Inflammatory macrophage (primary cell): ENCODE measurements at regions not wholly inside any gene's neighbourhood (a gene's known extent, or its start where the extent isn't known, plus 50 kb on each side); places are given as distances from the start of the nearest gene placed in this dataset.
A peak's percentile ranks its signal among the peaks of the same experiment; 100 is the strongest.

Source experiments
- DNase-seq, 2 donors: peaks; one replicate each; pipeline ENCODE4 v3.0.0-alpha.2; 2020 to 2022

DNA sequence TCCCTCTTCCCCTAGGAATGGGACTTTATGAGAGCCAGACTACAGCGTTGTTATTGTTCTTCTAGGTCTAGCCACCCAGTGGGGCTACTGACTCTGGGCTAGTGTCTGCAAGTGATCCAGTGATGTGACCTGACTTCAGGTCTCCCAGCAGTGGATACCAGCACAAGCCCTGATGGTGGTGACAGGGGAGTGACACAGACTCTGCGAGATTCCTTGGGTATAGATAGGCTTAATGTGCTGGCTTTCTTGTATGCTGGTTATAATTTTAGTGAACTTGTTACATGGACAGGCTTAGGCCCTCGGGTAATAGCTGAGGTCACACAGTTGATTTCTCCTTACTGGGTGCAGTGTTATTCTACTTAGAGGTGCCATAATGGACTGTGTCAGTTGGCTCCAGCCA lies 106.9 kb downstream of the TBC1D30 start:
- DNase-seq = no peak

DNA sequence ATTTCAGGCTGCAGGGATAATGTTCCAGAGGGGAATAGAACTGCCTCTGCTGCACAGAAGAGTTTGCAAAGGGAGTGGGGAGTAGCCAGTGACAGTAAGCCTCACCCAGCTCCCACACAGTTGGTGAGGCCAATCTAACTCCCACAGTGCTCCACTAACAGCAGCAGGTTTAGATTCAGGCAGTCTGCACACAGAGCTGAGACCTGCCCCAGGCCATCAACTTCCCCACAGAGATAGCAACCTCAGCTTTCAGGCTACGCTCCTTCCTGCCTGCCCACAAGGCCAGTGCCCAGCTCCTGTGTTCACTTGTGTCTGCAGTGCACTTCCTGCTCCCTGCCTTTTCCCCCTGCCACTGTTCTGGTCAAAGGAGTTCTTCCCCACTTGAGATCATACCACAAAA lies 107.5 kb downstream of the TBC1D30 start:
- DNase-seq = no peak

DNA sequence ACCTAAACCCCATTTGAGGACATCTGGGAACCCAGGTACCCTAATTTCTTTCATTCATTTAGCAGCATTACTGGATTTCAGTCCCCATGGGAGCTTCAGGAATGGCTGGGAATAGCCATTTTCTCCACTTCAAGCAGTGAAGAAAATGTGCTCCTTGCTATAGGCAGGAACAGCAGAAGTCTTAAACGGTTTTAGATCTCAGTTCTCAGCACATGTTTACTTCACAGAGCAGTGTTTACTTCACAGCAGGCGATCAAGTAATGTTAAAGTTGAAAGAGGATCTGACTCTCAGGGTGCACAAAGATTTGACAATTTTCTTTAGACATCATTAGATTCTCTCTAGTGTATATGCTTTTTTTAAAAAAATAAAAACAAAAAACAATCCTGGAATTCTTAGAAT lies 109.3 kb downstream of the TBC1D30 start:
- no peak for DNase-seq

DNA sequence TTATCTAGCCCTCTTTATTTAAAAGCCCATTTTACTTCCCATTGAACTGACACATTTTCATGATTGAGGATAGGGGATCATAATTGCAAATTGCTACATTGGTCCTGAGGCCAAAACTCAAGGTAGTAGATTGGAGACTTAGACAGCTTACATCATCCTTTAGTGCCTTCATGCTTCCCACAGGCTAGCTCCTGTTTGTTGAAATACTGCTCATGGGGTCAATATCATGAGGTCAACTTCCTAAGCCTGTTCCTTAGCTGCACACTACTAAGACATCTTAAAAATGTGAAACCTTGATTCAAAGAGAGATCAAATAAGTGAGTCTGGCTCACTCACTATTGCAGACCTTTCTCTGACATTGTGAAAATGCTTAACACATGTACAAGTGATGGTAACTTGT lies 113.0 kb downstream of the TBC1D30 start:
- peak; percentile 3 to 20 for DNase-seq

DNA sequence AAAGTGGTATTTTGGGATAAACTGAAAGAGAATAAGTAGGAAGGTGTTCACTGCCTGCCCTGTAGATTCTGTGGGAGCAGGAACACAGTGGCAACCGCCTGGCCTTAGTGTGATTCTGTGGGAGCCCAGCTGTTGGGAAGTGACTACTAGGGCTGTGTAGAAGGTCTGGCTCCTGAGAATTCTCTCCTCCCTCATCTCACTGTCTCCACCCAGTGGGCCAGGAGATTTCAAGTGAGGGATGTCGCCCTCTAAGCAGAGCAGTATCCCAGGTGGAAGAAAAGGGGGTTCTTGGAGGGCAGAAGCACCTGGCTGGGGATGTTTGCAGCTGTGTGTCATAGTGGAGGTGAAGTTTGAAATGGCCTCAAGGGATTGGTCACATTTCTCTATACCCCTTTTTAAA lies 113.7 kb downstream of the TBC1D30 start:
- DNase-seq = no peak

DNA sequence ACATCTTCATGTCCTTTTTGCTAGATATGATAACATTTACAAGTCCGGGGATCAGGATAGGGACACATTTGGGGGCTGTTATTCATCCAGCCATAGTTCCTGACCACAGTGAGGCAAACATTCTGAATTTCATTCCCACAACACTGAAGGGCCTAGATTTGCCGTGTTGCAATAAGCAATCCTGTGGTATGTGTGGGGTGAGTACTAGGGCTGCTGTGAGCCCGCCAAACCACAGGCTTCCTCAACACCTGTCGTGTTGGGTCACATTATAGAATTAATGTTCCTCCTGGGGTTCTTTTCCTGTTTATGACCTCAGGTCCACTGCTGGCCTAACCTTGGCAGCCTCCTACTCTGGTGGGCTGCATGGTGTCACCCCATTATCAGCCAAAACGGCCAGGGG lies 119.2 kb downstream of the TBC1D30 start:
- no peak for DNase-seq

DNA sequence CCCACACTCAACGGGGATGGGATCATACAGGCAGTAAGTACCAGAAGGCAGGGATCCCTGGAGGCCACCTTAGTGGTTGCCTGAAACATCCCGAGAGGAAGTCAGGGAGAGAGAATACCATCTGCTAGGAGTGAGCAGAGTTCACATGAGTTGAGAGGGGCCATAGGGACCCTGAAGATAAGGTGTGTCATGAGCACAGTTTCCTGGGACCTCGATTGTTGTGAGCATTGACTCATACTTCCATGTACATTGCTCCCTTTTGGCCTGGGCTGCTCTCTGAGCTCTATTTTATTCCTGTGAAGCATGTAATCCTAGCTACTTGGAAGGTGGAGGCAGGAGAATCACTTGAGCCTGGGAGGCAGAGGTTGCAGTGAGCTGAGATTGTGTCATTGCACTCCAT lies 120.5 kb downstream of the TBC1D30 start:
- no peak for DNase-seq

DNA sequence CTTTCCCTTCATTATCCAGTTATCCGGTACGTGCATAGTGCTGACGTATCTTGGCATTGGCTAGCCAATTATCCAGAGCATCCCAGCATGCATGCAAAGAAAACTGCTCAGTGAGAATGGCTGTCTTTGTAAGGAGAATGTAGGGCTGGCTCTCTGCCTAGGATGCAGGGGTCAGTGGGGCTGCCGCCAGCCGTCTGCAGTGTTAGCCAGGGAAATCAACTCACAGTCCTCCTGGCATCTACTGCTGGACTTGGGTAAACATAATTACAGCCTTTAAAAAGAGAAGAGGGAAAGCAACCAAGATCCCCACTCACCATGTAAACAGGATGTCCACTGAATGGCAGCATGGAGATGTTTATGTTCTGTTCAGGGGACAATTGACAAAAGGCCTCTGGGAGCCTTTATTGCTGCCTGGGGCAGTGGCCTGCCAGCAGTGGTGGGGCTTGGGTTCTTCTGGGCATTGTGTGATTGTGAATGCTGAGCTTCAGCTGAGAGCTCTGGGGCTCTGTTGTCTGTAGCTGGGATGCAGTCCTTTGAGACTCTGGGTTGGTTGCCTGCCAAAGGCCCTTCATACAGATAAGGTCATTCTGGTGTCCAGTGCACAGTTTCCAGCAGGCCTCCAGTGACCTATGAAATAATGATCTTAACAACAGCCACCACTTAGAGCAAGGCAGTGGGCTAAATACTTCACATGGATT lies 121.8 kb downstream of the TBC1D30 start:
- no peak for DNase-seq

DNA sequence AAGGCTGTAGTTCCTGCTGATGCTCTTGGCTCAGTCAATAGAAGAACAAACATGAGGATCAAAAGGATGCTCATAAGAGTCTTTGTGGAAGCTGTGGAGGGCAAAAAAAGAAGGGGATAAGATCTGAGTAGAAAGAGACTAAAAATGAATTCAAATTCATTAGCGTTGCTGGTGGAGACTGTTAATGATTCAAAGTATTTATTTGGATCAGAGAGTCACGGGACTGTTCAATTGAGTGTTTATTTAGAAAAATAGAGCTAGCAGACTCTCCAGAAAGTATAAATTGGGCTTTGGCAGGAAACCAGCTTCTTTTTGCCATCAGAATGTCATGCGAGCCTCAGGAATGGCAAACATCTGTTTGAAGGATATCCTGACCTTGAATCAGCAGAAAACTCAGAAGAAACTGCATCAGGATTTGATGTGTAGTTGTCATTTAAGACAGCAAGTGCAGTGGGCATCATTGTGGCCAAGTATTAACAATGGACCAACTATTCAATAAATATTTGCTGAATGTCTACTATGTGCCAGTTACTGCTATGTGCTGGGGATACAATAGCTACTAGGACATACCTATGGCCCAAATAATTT lies 126.4 kb downstream of the TBC1D30 start:
- no peak for DNase-seq

DNA sequence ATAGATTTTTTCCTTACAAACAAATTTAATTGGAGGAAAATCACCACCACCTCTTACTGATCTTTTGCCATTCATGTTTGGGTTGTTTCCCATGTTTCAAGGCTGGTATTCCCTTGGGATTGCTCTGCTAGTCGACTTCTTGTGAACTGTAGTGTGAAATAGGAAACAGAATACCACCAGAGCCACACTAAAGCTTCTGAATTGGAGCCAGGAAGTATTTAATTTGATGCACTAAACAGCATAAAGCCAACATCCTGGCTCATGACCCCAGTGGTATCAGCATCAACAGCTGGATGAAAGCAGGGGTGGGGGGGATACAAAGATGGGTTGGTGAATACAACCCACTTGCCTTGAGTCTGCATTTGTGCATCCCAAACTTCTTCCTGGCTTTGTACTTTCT lies 127.5 kb downstream of the TBC1D30 start:
- DNase-seq = no peak

DNA sequence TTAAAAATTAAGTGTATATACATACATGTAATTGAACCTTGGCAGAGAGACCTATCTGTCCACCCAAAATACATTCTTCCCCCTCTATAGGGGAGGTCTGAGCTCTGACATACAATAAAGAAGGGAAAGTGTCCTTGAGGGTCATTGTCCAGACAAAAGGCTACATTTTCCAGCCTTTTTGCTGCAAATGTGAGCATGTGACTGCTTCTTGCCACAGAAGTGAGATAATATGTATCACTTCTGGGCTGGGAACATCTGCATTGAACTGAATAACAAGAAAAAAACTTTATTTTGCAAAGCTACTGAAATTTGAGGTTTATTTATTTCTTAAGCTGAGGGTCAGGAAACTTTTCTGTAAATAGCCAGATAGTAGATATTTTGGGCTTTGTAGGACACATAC lies 131.3 kb downstream of the TBC1D30 start:
- DNase-seq = no peak

DNA sequence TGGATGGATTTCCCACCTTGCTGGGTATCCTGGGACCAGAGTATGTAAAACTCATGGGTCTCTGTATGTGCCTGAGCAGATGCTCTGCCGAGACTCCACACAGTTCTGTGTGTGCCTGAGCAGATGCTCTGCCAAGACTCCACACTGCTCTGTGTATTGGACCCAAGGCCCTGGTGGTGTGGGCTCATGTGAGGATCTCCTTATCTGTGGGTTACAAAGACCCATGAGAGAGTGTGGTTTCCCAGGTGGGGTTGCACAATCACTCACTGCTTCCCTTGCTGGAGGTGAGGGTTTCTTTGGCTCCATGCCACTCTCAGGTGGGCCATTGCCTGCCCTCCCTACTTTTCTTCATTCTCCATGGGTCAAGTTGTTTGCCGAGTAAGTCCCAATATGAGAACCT lies 141.5 kb downstream of the TBC1D30 start:
- no peak for DNase-seq

DNA sequence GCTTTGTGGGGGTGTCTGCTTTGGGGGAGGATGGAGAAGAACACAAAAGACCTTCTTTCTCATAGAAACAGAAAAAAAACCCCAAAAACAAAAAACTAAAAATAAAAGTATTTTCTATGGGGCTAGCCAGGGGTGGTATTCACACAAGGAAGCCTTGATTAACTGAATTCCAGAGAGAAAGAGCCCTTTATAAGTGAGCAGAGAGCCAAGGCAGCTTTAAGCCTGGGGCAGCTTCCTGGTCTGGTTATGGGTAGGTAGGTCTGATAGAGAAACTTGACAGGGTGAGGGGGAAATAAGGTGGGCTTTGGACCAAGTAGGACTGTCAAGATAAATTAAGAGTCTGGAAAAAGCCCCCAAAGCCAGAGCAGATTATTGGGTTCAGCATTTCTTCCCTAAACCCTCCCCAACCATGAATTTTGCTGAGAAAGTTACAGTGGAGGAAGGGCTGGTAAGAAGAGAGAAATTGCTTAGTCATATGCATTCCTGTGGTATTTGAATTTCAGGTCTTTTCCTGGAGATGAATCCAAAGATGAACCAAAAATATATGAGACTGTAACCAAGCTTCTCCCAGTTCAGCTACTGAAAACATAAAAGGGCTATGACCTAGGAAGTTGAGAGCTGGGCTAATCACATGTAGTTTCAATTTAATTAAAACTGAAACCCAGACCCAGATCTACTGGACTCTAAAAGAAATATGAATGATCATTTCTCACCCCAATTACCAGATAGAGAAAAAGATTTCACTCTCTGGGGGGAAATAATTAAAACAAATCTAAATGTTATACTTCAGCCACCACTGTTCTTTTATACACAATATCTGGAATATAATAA lies 144.8 kb downstream of the TBC1D30 start:
- no peak for DNase-seq

DNA sequence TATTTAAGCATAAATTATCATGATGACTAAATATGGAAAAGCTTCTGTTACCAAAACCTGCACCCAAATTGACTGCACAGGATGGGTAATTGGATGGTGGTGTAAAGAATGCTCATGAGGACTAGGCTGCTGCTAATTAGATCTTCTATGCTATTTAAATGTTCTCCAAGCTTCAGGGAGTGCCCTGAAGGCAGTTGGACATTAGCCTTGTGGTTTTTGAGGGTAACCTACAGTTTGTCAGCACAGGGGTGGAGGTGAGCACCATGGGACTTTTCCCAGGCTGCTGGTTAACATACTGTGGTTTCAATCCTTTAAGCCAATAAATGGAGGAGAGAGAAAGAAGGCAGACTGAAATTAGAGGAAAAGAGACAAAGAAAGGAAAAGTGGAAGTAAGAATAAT lies 145.0 kb downstream of the WIF1 start:
- DNase-seq = no peak

DNA sequence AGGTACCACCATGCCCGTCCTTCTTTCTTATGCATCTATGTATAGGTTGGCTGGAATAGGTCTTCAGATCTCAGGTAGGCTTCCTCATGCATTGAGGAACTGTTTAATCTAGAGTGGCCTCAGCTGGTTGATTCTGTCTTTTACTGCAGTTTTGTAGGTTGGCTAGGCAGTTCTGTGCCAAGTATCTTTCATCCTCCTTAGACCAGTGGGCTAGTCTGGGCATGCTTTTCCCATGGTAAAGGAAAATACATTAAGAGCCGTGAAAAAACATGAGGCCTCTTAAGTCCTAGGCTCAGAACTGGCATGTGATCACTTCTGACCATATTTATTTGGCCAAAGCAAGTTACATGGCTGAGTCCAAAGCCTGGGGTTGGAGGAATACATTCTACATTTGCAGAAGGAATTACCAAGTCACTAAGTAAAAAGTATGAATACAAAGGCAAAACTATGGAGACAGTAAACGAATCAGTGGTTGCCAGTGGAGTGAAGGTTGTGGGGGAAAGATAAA lies 137.3 kb downstream of the WIF1 start:
- no peak for DNase-seq

DNA sequence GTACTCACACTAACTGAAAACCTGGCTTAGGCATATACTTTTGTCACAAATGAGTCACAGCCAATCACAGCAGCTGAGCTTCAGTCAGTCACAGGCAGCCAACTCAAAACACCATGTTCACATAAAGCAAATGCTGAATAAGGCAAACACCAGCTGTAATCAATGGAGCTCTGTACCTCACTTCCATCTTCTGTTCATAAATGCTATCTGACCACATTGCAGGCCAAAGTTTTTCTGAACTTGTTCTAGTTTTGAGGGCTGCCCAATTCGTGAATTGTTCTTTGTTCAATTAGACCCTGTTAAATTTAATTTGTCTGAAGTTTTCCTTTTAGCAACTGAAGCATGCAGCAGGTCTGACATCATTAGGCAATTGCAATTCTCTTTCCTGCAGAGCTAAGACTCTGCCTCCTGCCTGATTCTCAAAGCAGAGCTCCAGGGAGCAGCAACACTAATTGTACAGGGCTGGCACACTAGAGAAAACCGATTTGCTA lies 129.9 kb downstream of the WIF1 start:
- no peak for DNase-seq

DNA sequence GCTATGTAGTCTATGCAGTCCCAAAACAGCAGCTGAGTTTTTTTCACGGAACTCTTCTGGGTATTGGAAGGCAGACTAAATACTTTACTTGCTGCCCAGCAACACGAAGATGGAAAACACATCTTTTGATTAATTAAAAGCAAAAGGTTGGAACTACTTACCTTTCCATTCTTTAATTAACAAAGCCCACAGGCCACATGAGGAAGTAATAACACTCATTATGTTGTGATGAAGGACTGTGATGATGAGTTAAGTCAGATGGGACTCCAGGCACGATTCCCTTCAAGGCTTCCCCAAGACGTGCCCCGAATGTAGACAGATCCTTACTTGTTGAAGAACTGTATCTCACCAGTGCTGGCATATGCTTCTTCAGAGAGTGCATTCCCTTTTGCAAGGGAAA lies 129.0 kb downstream of the WIF1 start:
- DNase-seq = no peak

DNA sequence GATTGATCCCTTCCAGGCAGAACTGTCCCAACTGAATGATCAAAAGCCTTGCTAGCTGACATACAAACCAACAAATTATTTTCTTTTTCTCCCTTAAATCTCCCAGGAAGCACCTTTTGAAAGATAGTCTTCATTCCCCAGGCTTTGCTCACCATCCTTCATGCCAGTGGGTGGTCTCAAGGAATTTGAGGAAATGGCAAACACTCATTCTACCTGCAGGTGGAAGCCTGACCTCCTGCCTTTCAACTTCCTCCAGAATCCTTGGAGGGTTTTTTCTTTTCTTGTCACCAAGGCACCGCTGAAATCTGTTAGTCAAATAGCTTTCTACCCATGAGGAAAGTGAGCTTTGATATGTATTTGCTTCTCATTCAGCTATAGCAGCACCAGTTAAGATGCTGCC lies 128.5 kb downstream of the WIF1 start:
- DNase-seq = no peak

DNA sequence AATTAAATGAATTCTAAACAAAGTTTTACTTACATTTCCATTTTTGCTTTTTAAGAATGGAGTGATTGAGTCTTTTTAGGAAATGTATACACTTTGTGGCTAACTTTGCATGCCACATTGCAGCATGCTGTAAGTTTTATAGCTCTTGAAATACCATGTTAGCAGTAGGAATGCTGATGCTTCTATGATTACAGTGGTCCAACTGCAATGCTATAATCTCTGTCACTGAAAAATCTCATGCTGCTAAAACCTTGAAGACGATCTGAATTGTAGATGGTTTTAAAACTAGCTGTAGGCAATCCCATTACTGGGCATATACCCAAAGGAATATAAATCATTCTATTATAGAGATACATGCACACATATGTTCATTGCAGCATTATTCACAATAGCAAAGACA lies 127.6 kb downstream of the WIF1 start:
- DNase-seq = no peak

DNA sequence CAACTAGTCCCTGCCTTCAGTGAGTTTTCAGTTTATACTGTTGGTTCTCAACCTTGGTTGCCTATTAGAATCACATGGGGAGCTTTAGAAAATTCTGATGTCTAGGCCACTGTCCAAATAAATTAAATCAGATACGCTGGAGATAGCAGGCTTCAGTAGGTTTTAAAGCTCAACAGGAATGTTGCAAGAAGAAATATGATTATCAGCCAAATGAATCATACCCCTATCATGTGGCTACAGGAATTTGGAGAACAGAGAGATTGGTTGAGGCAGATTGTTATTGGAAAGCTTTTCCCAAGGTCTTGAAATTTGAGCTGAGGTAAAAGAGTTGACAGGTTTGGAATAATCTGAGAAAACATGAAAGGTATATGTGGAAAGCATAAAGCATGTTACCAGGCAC lies 125.3 kb downstream of the WIF1 start:
- no peak for DNase-seq

DNA sequence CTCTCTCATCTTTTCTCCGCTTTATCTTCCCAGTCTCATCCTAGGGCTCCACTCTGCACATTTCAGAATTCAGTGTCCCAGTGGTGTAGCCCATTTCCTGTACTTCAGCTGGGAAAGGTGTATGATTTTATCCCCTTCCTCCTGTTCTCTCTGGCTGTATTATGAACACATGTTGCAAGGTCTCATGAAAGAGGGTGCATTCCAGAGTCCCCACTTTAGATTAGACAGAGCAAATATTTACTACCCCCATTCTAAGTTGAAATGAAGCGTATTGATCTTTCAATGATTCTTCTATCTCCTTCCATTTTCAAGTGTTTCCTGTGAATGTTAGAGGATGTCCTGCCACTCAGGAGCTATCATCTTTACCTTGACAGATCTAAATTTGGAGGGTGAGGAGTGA lies 123.2 kb downstream of the WIF1 start:
- DNase-seq = no peak

DNA sequence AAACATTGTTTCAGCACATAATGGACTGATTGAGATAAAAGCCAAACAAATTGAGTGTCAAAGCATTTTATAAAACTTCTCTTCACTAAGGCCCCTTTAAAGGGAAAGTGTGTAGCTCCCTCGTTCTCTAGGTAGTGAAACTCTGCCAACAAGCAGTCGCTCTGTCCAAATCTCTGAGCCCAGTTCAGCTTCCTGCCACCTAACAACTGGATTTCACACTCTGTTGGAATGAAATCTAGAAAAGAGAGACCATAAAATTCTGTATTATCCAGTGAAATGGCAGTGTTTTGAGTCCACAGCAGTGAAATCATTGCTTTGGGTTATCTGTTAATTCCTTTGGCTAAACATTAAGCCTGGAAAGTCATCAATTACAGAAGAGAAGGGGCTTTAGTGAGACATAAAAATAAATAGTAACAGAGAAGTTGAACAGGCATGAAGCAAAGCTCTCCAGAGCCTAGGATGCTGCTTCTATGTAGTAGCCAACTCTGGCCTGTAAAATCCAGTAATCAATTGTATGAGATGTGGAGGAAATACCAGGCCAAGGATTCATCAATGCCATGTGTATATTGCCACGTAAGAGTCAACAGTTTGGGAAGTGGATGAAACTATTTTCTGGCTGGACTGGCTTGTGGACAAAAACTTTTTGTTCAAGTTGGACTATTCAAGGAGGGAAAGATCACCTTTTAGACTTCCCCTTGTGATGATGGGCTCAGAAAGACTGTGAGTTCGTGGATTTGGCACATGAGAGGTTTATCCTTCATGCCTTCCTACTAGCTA lies 122.5 kb downstream of the WIF1 start:
- DNase-seq = no peak

DNA sequence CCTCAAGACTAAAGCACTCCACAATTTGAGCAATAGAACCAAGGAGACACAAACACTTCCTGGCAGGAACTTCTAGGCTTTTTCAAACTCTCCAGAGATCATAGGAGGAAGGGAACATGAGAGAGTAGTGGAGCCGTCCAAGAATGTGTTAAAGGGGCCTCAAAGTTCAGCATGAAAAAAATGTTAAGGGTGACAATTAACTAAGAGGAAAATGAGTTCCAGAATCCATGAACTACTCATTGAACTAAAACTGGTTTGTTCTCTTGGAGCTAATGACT lies 122.0 kb downstream of the WIF1 start:
- DNase-seq = no peak
